Naive thymus-derived CD4-positive, alpha-beta T cell (primary cell): ENCODE measurements at regions not wholly inside any gene's neighbourhood (a gene's known extent, or its start where the extent isn't known, plus 50 kb on each side); places are given as distances from the start of the nearest gene placed in this dataset.

Source experiments
- ATAC-seq: fragments of 150-1000 bp; cut with Tn5 transposase; 2 replicates; pipeline ENCODE4 v1.10.0; 2021; ENCODE audit warnings: mild to moderate bottlenecking, moderate library complexity
- CTCF ChIA-PET: fragments of 350-600 bp; sonication (Branson Sonifier 250); formaldehyde crosslinking; loops from one replicate; lab custom pipeline; 2021; ENCODE audit warnings: antibody characterized with exemption; lab: Charles Lee
- POLR2A ChIA-PET: fragments of 350-600 bp; sonication (Branson Sonifier 250); formaldehyde crosslinking; loops from one replicate; lab custom pipeline; 2021; ENCODE audit warnings: antibody characterized with exemption, inconsistent platforms; lab: Charles Lee
- DNase-seq, 9 donors: peaks; one replicate each; pipeline versions ENCODE4 v3.0.0 to v3.0.0-alpha.2; 2020 to 2022; ENCODE audit warnings: mixed read lengths in 1 of 9
- H3K27ac ChIP-seq: one replicate; pipeline ENCODE4 v1.7.0; 2013; ENCODE audit warnings: mild to moderate bottlenecking, low read depth, low read length, moderate library complexity
- H3K27me3 ChIP-seq, 2 donors: one replicate each; pipeline ENCODE4 v1.7.0; 2013; ENCODE audit warnings: low read length in 2 of 2, mild to moderate bottlenecking in 2 of 2, moderate library complexity in 2 of 2; ENCODE audit not compliant: control insufficient read depth in 2 of 2, insufficient read depth in 2 of 2
- H3K36me3 ChIP-seq, 3 experiments: 1 replicate in 2 of 3; 2 replicates in 1 of 3; pipeline ENCODE4 v1.7.0; 2013; ENCODE audit warnings: low read length in 3 of 3, mild to moderate bottlenecking in 3 of 3, moderate library complexity in 1 of 3; ENCODE audit not compliant: insufficient read depth in 3 of 3, control insufficient read depth in 2 of 3
- H3K4me1 ChIP-seq, 2 donors: one replicate each; pipeline ENCODE4 v1.7.0; 2013; ENCODE audit warnings: low read length in 2 of 2, mild to moderate bottlenecking in 2 of 2, moderate library complexity in 1 of 2; ENCODE audit not compliant: control insufficient read depth in 2 of 2, insufficient read depth in 2 of 2
- H3K4me3 ChIP-seq: 2 replicates; pipeline ENCODE4 v1.7.0; 2013; ENCODE audit warnings: mild to moderate bottlenecking, low read length
- H3K9me3 ChIP-seq, 3 experiments: 1 replicate in 2 of 3; 2 replicates in 1 of 3; pipeline ENCODE4 v1.7.0; 2013; ENCODE audit warnings: low read length in 3 of 3; ENCODE audit not compliant: control insufficient read depth in 2 of 3
- H3K27ac Mint-ChIP-seq, 9 donors: one replicate each; pipeline ENCODE4 v1.8.0; 2020 to 2022; ENCODE audit warnings: mixed read lengths in 9 of 9, mild to moderate bottlenecking in 8 of 9, moderate library complexity in 5 of 9, inconsistent platforms in 2 of 9
- H3K27me3 Mint-ChIP-seq, 5 donors: one replicate each; pipeline ENCODE4 v1.8.0; 2021 to 2022; ENCODE audit warnings: mixed read lengths in 5 of 5, mild to moderate bottlenecking in 1 of 5
- H3K36me3 Mint-ChIP-seq, 5 donors: one replicate each; pipeline ENCODE4 v1.8.0; 2020 to 2022; ENCODE audit warnings: mixed read lengths in 5 of 5, mild to moderate bottlenecking in 3 of 5, inconsistent platforms in 1 of 5
- H3K4me1 Mint-ChIP-seq, 7 donors: one replicate each; pipeline ENCODE4 v1.8.0; 2020 to 2022; ENCODE audit warnings: mixed read lengths in 7 of 7, mild to moderate bottlenecking in 3 of 7, inconsistent platforms in 1 of 7
- H3K4me3 Mint-ChIP-seq, 10 donors: one replicate each; pipeline ENCODE4 v1.8.0; 2020 to 2022; ENCODE audit warnings: mild to moderate bottlenecking in 10 of 10, mixed read lengths in 10 of 10, moderate library complexity in 6 of 10, inconsistent platforms in 2 of 10
- H3K9me3 Mint-ChIP-seq, 11 donors: one replicate each; pipeline ENCODE4 v1.8.0; 2020 to 2022; ENCODE audit warnings: mixed read lengths in 11 of 11, mild to moderate bottlenecking in 4 of 11, inconsistent platforms in 1 of 11, moderate library complexity in 1 of 11
- intact Hi-C, 2 donors: fragments of 100-400 bp; cut with micrococcal nuclease; formaldehyde crosslinking; loops; one replicate each; pipeline ENCODE4 v1.15.1; 2023

- no peak overlapping the region for H3K4me3 ChIP-seq
- Mint-ChIP-seq H3K9me3 (peaks cover 0 to 4% (median 0%) of the 10 kb centered on the region in 11 donors), H3K36me3 (no peaks in the 10 kb centered on the region), H3K4me3 (no peak overlapping the region), H3K4me1 (peaks cover 0 to 13% (median 4%) of the 10 kb centered on the region in 7 donors), H3K27me3 (peaks cover 8 to 30% (median 19%) of the 10 kb centered on the region in 5 donors), H3K27ac (no peak overlapping the region)
- DNase-seq, result no peak
- ChIA-PET CTCF (no interaction called here), POLR2A (interaction anchor here (0.5 kb wide), 1 partner anchor 414 kb away, joined by 4 read pairs; no protein-coding TSS in a partner anchor)
- H3K36me3 ChIP-seq, result no peaks in the 10 kb centered on the region
- H3K9me3 ChIP-seq, result no peaks in the 10 kb centered on the region
- H3K27me3 ChIP-seq, result no peaks in the 10 kb centered on the region
- no peak for ATAC-seq
- intact Hi-C loops, result no loop called here
- no peak overlapping the region for H3K27ac ChIP-seq
- H3K4me1 ChIP-seq, result no peaks in the 10 kb centered on the region
Measured at GRCh38 chr20:58001946-58002345, 226.5 kb downstream of the ANKRD60 start.

- Histone ChIP-seq H3K4me3 (no peak overlapping the region), H3K4me1 (no peaks in the 10 kb centered on the region), H3K9me3 (no peaks in the 10 kb centered on the region), H3K36me3 (no peaks in the 10 kb centered on the region), H3K27me3 (no peaks in the 10 kb centered on the region), H3K27ac (no peak overlapping the region)
- Mint-ChIP-seq H3K27me3 (peaks cover 8 to 30% (median 24%) of the 10 kb centered on the region in 5 donors), H3K4me1 (peaks cover 0 to 13% (median 4%) of the 10 kb centered on the region in 7 donors), H3K9me3 (peaks cover 0 to 4% (median 0%) of the 10 kb centered on the region in 11 donors), H3K4me3 (no peak overlapping the region), H3K36me3 (no peaks in the 10 kb centered on the region), H3K27ac (peak overlapping the region in 1 of 9 donors; percentile 19)
- CTCF ChIA-PET, result no interaction called here
- DNase-seq (no peak), ATAC-seq (no peak)
- POLR2A ChIA-PET, result no interaction called here
- intact Hi-C loops, result no loop called here
Measured at GRCh38 chr20:58001381-58001780, 227.1 kb downstream of the ANKRD60 start.

GRCh38 chr20:58000861-58001260 lies 227.6 kb downstream of the ANKRD60 start:
- POLR2A ChIA-PET, result no interaction called here
- peaks cover 8 to 28% (median 24%) of the 10 kb centered on the region in 5 donors for H3K27me3 Mint-ChIP-seq

GRCh38 chr20:57999465-58000111 lies 228.9 kb downstream of the ANKRD60 start:
- POLR2A ChIA-PET, result no interaction called here
- CTCF ChIA-PET, result no interaction called here
- DNase-seq (peak in 1 of 9 donors; percentile 6), ATAC-seq (peak; percentile 81)
- Histone ChIP-seq H3K27ac (no peak overlapping the region), H3K27me3 (no peaks in the 10 kb centered on the region), H3K4me1 (no peaks in the 10 kb centered on the region), H3K9me3 (no peaks in the 10 kb centered on the region), H3K36me3 (no peaks in the 10 kb centered on the region), H3K4me3 (no peak overlapping the region)
- Mint-ChIP-seq H3K9me3 (peaks cover 0 to 4% (median 0%) of the 10 kb centered on the region in 11 donors), H3K4me3 (peak overlapping the region in 5 of 10 donors; percentile 21 to 55 (median 39)), H3K4me1 (peaks cover 0 to 13% (median 4%) of the 10 kb centered on the region in 7 donors), H3K27ac (no peak overlapping the region), H3K36me3 (no peaks in the 10 kb centered on the region), H3K27me3 (peaks cover 8 to 26% (median 24%) of the 10 kb centered on the region in 5 donors)
- intact Hi-C loops, result no loop called here

More at GRCh38 chr20:58000861-58001260, 227.6 kb downstream of the ANKRD60 start:
- no peaks in the 10 kb centered on the region for H3K9me3 ChIP-seq
- Mint-ChIP-seq H3K4me1 (peaks cover 0 to 13% (median 4%) of the 10 kb centered on the region in 7 donors), H3K9me3 (peaks cover 0 to 4% (median 0%) of the 10 kb centered on the region in 11 donors), H3K4me3 (no peak overlapping the region), H3K36me3 (no peaks in the 10 kb centered on the region), H3K27ac (no peak overlapping the region)
- H3K36me3 ChIP-seq, result no peaks in the 10 kb centered on the region
- H3K4me1 ChIP-seq, result no peaks in the 10 kb centered on the region
- no peak for ATAC-seq
- no peak overlapping the region for H3K27ac ChIP-seq
- CTCF ChIA-PET, result no interaction called here
- no peak for DNase-seq
- intact Hi-C loops, result no loop called here
- no peaks in the 10 kb centered on the region for H3K27me3 ChIP-seq
- H3K4me3 ChIP-seq, result no peak overlapping the region

- Histone ChIP-seq H3K27ac (no peak overlapping the region), H3K4me1 (no peaks in the 10 kb centered on the region), H3K9me3 (no peaks in the 10 kb centered on the region), H3K27me3 (no peaks in the 10 kb centered on the region), H3K36me3 (no peaks in the 10 kb centered on the region), H3K4me3 (no peak overlapping the region)
- Mint-ChIP-seq H3K4me1 (peaks cover 0 to 13% (median 4%) of the 10 kb centered on the region in 7 donors), H3K27ac (no peak overlapping the region), H3K9me3 (peaks cover 0 to 4% (median 0%) of the 10 kb centered on the region in 11 donors), H3K4me3 (peak overlapping the region in 5 of 10 donors; percentile 21 to 55 (median 39)), H3K36me3 (no peaks in the 10 kb centered on the region), H3K27me3 (peaks cover 8 to 26% (median 24%) of the 10 kb centered on the region in 5 donors)
- POLR2A ChIA-PET, result no interaction called here
- ATAC-seq (no peak), DNase-seq (no peak)
- intact Hi-C loops, result no loop called here
- CTCF ChIA-PET, result no interaction called here
Measured at GRCh38 chr20:57998981-57999464, 229.4 kb downstream of the ANKRD60 start.

- no peaks in the 10 kb centered on the region for H3K36me3 Mint-ChIP-seq
- no peak overlapping the region for H3K27ac Mint-ChIP-seq
- peaks cover 8 to 32% (median 24%) of the 10 kb centered on the region in 5 donors for H3K27me3 Mint-ChIP-seq
- ATAC-seq (no peak), DNase-seq (no peak)
- H3K9me3 Mint-ChIP-seq, result peaks cover 0 to 4% (median 0%) of the 10 kb centered on the region in 11 donors
- Histone ChIP-seq H3K27ac (no peak overlapping the region), H3K27me3 (no peaks in the 10 kb centered on the region), H3K4me3 (no peak overlapping the region), H3K36me3 (no peaks in the 10 kb centered on the region), H3K9me3 (no peaks in the 10 kb centered on the region), H3K4me1 (no peaks in the 10 kb centered on the region)
- H3K4me3 Mint-ChIP-seq, result no peak overlapping the region
- intact Hi-C loops, result no loop called here
- peaks cover 0 to 13% (median 4%) of the 10 kb centered on the region in 7 donors for H3K4me1 Mint-ChIP-seq
- POLR2A ChIA-PET, result no interaction called here
- CTCF ChIA-PET, result no interaction called here
Measured at GRCh38 chr20:57998276-57998675, 230.2 kb downstream of the ANKRD60 start.
